ENCODE measurements at regions not wholly inside any gene's neighbourhood (a gene's known extent, or its start where the extent isn't known, plus 50 kb on each side); places are given as distances from the start of the nearest gene placed in this dataset.

GRCh38 chr11:91932151-91932821 is 292.3 kb upstream of the FAT3 start:
- DNase-seq (ENCODE audit: low read depth), result no peak
- no peak for TF ChIP-seq CTCF (IDR thresholded peaks at IDR 0.05; ENCODE audit: insufficient read depth, low read depth, low read length, missing control alignments)
- no peak overlapping the region for H3K4me3 ChIP-seq (ENCODE audit: low read length)

GRCh38 chr11:91927448-91927847 is 297.2 kb upstream of the FAT3 start:
- no peak overlapping the region for H3K4me3 ChIP-seq (ENCODE audit: low read length)
- DNase-seq (ENCODE audit: low read depth), result no peak
- no peak for TF ChIP-seq CTCF (IDR thresholded peaks at IDR 0.05; ENCODE audit: insufficient read depth, low read depth, low read length, missing control alignments)

- no peak for DNase-seq (ENCODE audit: low read depth)
These were observed 297.7 kb upstream of the FAT3 start for GRCh38 chr11:91926965-91927364.

GRCh38 chr11:91922846-91923245 is 301.8 kb upstream of the FAT3 start:
- no peak for TF ChIP-seq CTCF (IDR thresholded peaks at IDR 0.05; ENCODE audit: insufficient read depth, low read depth, low read length, missing control alignments)
- H3K4me3 ChIP-seq (ENCODE audit: low read length), result no peak overlapping the region
- DNase-seq (ENCODE audit: low read depth), result no peak

More at GRCh38 chr11:91926965-91927364, 297.7 kb upstream of the FAT3 start:
- no peak overlapping the region for H3K4me3 ChIP-seq (ENCODE audit: low read length)
- TF ChIP-seq CTCF (IDR thresholded peaks at IDR 0.05; ENCODE audit: insufficient read depth, low read depth, low read length, missing control alignments), result no peak

- DNase-seq (ENCODE audit: low read depth), result peak; percentile 14
- no peak for TF ChIP-seq CTCF (IDR thresholded peaks at IDR 0.05; ENCODE audit: insufficient read depth, low read depth, low read length, missing control alignments)
- no peak overlapping the region for H3K4me3 ChIP-seq (ENCODE audit: low read length)
These were observed 302.6 kb upstream of the FAT3 start for GRCh38 chr11:91921974-91922373.

GRCh38 chr11:91913407-91913806 is 311.2 kb upstream of the FAT3 start:
- no peak for DNase-seq (ENCODE audit: low read depth)
- TF ChIP-seq CTCF (IDR thresholded peaks at IDR 0.05; ENCODE audit: insufficient read depth, low read depth, low read length, missing control alignments), result no peak
- H3K4me3 ChIP-seq (ENCODE audit: low read length), result no peak overlapping the region

- DNase-seq (ENCODE audit: low read depth), result no peak
- no peak for TF ChIP-seq CTCF (IDR thresholded peaks at IDR 0.05; ENCODE audit: insufficient read depth, low read depth, low read length, missing control alignments)
- no peak overlapping the region for H3K4me3 ChIP-seq (ENCODE audit: low read length)
These were observed 312.3 kb upstream of the FAT3 start for GRCh38 chr11:91912322-91912721.

All from epithelial cell of esophagus (primary cell).